GM12872 (cell line): ENCODE measurements at regions not wholly inside any gene's neighbourhood (a gene's known extent, or its start where the extent isn't known, plus 50 kb on each side); places are given as distances from the start of the nearest gene placed in this dataset.

Experiments
- TF ChIP-seq, protein P1 (sequence below): IDR thresholded peaks from 3 replicates; pipeline ENCODE4 v1.5.1; 2011; ENCODE audit warnings: low read depth, mild to moderate bottlenecking, low read length, moderate library complexity; ENCODE audit not compliant: insufficient read depth

GRCh38 chr15:61798631-61799030, 261.6 kb downstream of the VPS13C start:
- TF ChIP-seq, protein P1, sequence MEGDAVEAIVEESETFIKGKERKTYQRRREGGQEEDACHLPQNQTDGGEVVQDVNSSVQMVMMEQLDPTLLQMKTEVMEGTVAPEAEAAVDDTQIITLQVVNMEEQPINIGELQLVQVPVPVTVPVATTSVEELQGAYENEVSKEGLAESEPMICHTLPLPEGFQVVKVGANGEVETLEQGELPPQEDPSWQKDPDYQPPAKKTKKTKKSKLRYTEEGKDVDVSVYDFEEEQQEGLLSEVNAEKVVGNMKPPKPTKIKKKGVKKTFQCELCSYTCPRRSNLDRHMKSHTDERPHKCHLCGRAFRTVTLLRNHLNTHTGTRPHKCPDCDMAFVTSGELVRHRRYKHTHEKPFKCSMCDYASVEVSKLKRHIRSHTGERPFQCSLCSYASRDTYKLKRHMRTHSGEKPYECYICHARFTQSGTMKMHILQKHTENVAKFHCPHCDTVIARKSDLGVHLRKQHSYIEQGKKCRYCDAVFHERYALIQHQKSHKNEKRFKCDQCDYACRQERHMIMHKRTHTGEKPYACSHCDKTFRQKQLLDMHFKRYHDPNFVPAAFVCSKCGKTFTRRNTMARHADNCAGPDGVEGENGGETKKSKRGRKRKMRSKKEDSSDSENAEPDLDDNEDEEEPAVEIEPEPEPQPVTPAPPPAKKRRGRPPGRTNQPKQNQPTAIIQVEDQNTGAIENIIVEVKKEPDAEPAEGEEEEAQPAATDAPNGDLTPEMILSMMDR = no peak

- TF ChIP-seq, protein P1 = no peak
Observed at GRCh38 chr15:61796056-61796455, 264.2 kb downstream of the VPS13C start.

GRCh38 chr15:61794881-61795280, 265.4 kb downstream of the VPS13C start:
- TF ChIP-seq, protein P1 = no peak

DNA sequence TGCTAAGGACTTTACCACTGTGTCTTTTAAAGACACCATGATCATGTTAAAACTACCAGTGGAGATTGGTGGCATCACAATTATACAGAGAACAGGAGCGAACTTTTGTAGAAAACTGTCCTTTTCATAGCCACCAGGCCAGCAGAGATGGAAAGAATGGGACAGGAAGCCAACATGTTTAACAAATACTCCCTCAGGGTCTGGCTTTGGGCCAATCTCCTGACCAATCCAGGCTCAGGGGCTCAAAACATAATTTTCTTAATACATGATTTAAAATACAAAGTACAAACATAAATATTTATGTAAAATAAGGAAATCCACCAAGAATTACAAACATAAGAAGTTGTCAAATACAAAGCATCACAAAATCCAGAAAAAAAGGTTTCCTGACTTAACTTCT, 266.0 kb downstream of the VPS13C start:
- TF ChIP-seq, protein P1 = no peak

- TF ChIP-seq, protein P1 = no peak
Observed at GRCh38 chr15:61784734-61785133, 275.5 kb downstream of the VPS13C start.

GRCh38 chr15:61780278-61780980, 279.8 kb downstream of the VPS13C start:
- TF ChIP-seq, protein P1 = no peak

DNA sequence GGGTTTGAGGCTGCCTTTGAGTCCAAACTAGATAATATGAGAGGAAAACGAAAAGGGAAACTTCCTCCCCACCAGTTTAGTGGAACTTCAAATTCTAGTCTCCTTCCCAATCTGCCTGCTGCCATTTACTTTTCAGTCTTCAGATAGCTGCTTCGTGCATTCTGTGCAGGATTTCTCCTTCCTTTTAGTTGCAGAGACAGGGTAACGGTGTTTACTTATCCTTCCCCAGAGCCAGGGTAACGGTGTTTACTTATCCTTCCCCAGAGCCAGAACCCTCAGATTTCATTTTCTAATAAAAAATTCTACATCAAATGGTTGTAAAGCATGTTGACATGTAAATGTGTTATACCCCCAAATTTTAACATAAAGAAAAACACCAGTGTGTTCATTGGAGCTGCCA, 282.6 kb downstream of the VPS13C start:
- TF ChIP-seq, protein P1 = no peak

GRCh38 chr15:61769557-61769956, 290.7 kb downstream of the VPS13C start:
- TF ChIP-seq, protein P1 = no peak
